HEK293 (cell line): ENCODE measurements at regions not wholly inside any gene's neighbourhood (a gene's known extent, or its start where the extent isn't known, plus 50 kb on each side); places are given as distances from the start of the nearest gene placed in this dataset.
A peak's percentile ranks its signal among the peaks of the same experiment; 100 is the strongest.

Source experiments
- CTCF ChIA-PET: fragments of 350-600 bp; formaldehyde crosslinking; extraction: SDS; loops from one replicate; lab custom pipeline; 2021; ENCODE audit warnings: antibody characterized with exemption; lab: Yijun Ruan, JAX
- POLR2A ChIA-PET: fragments of 300-600 bp; formaldehyde crosslinking; extraction: SDS; loops from one replicate; lab custom pipeline; 2020; ENCODE audit warnings: antibody characterized with exemption, inconsistent platforms; lab: Yijun Ruan, JAX
- H3K27ac ChIP-seq: fragments of 200-500 bp; sonication (Bioruptor generic); 2 replicates; pipeline ENCODE4 v1.5.1; 2014; ENCODE audit warnings: low read depth, low read length, control low read depth, inconsistent platforms; ENCODE audit errors: extremely low read depth
- H3K36me3 ChIP-seq, 2 experiments: fragments of 200-500 bp in 1 of 2; sonication (Bioruptor generic) in 1 of 2; 1 replicate in 1 of 2; 2 replicates in 1 of 2; pipeline ENCODE4 v1.5.1; 2014 to 2017; ENCODE audit warnings: inconsistent platforms in 2 of 2, low read length in 2 of 2; ENCODE audit not compliant: control insufficient read depth in 2 of 2, insufficient read depth in 1 of 2
- H3K4me1 ChIP-seq: fragments of 200-500 bp; sonication (Bioruptor generic); 2 replicates; pipeline ENCODE4 v1.5.1; 2014; ENCODE audit warnings: mild to moderate bottlenecking, low read length, inconsistent platforms; ENCODE audit not compliant: control insufficient read depth, insufficient read depth
- H3K4me3 ChIP-seq: 2 replicates; pipeline ENCODE4 v1.5.1; 2011; ENCODE audit warnings: low read depth, mild to moderate bottlenecking, control low read depth, low read length, moderate library complexity
- H3K9me3 ChIP-seq: fragments of 200-500 bp; sonication (Bioruptor generic); 2 replicates; pipeline ENCODE4 v1.5.1; 2014; ENCODE audit warnings: low read depth, low read length, inconsistent platforms; ENCODE audit not compliant: control insufficient read depth, insufficient read depth
- KLF1 ChIP-seq: fragments of 450-650 bp; formaldehyde crosslinking; IDR thresholded peaks from 2 replicates; pipeline ENCODE4 v1.5.1; 2016; ENCODE audit warnings: missing biosample characterization, missing genetic modification characterization
- MYNN ChIP-seq: fragments of 450-650 bp; formaldehyde crosslinking; IDR thresholded peaks from 2 replicates; pipeline ENCODE4 v1.5.1; 2016; ENCODE audit warnings: missing biosample characterization, missing genetic modification characterization, borderline replicate concordance
- REPIN1 ChIP-seq: fragments of 450-650 bp; formaldehyde crosslinking; IDR thresholded peaks from 2 replicates; pipeline ENCODE4 v1.5.1; 2017; ENCODE audit warnings: missing biosample characterization, missing genetic modification characterization, low read depth
- SCRT2 ChIP-seq: fragments of 450-650 bp; formaldehyde crosslinking; IDR thresholded peaks from 2 replicates; pipeline ENCODE4 v1.5.1; 2016; ENCODE audit warnings: missing biosample characterization, missing genetic modification characterization
- ZBTB20 ChIP-seq: fragments of 450-650 bp; formaldehyde crosslinking; IDR thresholded peaks from 2 replicates; pipeline ENCODE4 v1.5.1; 2016; ENCODE audit warnings: missing biosample characterization, missing genetic modification characterization
- ZNF16 ChIP-seq: fragments of 450-650 bp; formaldehyde crosslinking; IDR thresholded peaks from 2 replicates; pipeline ENCODE4 v1.5.1; 2016; ENCODE audit warnings: low read depth, missing biosample characterization, missing genetic modification characterization
- ZNF169 ChIP-seq: fragments of 450-650 bp; formaldehyde crosslinking; IDR thresholded peaks from 2 replicates; pipeline ENCODE4 v1.5.1; 2016; ENCODE audit warnings: missing biosample characterization, missing genetic modification characterization
- ZNF19 ChIP-seq: fragments of 450-650 bp; formaldehyde crosslinking; IDR thresholded peaks from 2 replicates; pipeline ENCODE4; 2016; ENCODE audit warnings: missing biosample characterization, missing genetic modification characterization, low read depth
- ZNF302 ChIP-seq: fragments of 450-650 bp; formaldehyde crosslinking; IDR thresholded peaks from 2 replicates; pipeline ENCODE4 v1.5.1; 2016; ENCODE audit warnings: missing biosample characterization, missing genetic modification characterization, low read depth
- ZNF335 ChIP-seq: fragments of 450-650 bp; formaldehyde crosslinking; conservative IDR thresholded peaks from 2 replicates; pipeline ENCODE4 v1.5.1; 2016; ENCODE audit warnings: missing biosample characterization, missing genetic modification characterization
- ZNF366 ChIP-seq: fragments of 450-650 bp; formaldehyde crosslinking; conservative IDR thresholded peaks from 2 replicates; pipeline ENCODE4 v1.5.1; 2016; ENCODE audit warnings: missing biosample characterization, missing genetic modification characterization
- ZNF391 ChIP-seq: fragments of 450-650 bp; formaldehyde crosslinking; IDR thresholded peaks from 2 replicates; pipeline ENCODE4 v1.5.1; 2016; ENCODE audit warnings: low read depth, missing biosample characterization, missing genetic modification characterization, borderline replicate concordance
- ZNF404 ChIP-seq: fragments of 450-650 bp; formaldehyde crosslinking; IDR thresholded peaks from 2 replicates; pipeline ENCODE4 v1.5.1; 2017; ENCODE audit warnings: missing biosample characterization, missing genetic modification characterization
- ZNF501 ChIP-seq: fragments of 450-650 bp; formaldehyde crosslinking; IDR thresholded peaks from 2 replicates; pipeline ENCODE4 v1.5.1; 2016; ENCODE audit warnings: missing biosample characterization, missing genetic modification characterization
- ZNF514 ChIP-seq: fragments of 450-650 bp; formaldehyde crosslinking; IDR thresholded peaks from 2 replicates; pipeline ENCODE4 v1.5.1; 2016; ENCODE audit warnings: missing biosample characterization, missing genetic modification characterization
- ZNF561 ChIP-seq: fragments of 450-650 bp; IDR thresholded peaks from 2 replicates; pipeline ENCODE4 v1.5.1; 2018; ENCODE audit warnings: missing biosample characterization, missing genetic modification characterization, borderline replicate concordance
- ZNF768 ChIP-seq: fragments of 450-650 bp; formaldehyde crosslinking; IDR thresholded peaks from 2 replicates; pipeline ENCODE4 v1.5.1; 2018; ENCODE audit warnings: missing biosample characterization, mild to moderate bottlenecking, missing genetic modification characterization
- TF ChIP-seq, protein P1 (sequence below): fragments of 450-650 bp; formaldehyde crosslinking; IDR thresholded peaks from 2 replicates; pipeline ENCODE4 v1.5.1; 2016; ENCODE audit warnings: missing biosample characterization, missing genetic modification characterization
- TF ChIP-seq, protein P2 (sequence below): fragments of 450-650 bp; formaldehyde crosslinking; conservative IDR thresholded peaks from 2 replicates; pipeline ENCODE4 v1.5.1; 2016; ENCODE audit warnings: low read depth, missing biosample characterization, missing genetic modification characterization
- TF ChIP-seq, protein P3 (sequence below): fragments of 450-650 bp; formaldehyde crosslinking; IDR thresholded peaks from 2 replicates; pipeline ENCODE4 v1.5.1; 2016; ENCODE audit warnings: missing biosample characterization, missing genetic modification characterization

DNA sequence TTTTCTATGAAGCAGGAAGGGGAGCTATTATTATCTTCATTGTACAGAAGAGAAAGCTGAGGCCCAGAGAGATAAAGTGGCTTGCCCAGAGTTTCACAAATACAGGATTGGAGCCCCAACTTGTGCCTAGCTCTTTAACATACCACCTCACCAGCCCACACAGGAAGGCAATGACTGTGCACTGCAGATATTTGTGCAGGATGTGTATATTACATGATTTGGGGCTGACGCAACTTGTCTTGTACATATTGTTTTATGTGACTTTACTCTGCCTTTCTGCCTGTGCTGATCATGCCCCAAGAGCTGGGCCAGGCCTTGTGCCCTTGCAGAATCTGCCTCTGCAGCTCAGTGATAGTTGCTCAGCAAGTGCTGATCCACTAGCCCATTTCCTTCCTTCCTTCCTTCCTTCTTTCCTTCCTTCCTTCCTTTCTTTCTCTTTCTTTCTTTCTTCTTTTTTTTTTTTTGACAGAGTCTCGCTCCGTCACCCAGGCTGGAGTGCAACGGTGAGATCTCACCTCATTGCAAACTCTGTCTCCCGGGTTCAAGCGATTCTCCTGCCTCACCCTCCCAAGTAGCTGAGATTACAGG is 106.6 kb upstream of the TBCA start:
- no peaks in the 10 kb centered on the region for H3K36me3 ChIP-seq
- H3K4me3 ChIP-seq, result no peak overlapping the region
- H3K4me1 ChIP-seq, result 0 out of 2 replicates have a peak, but pooled peaks cover 2% of the 10 kb centered on the region
- ChIA-PET POLR2A (no interaction called here), CTCF (no interaction called here)
- no peaks in the 10 kb centered on the region for H3K9me3 ChIP-seq
- TF ChIP-seq ZNF501 (tag by site-specific recombination) (no peak), ZNF366 (tag by site-specific recombination) (peak; percentile 51; the same call in 1 of the 2 replicates)
- no peak overlapping the region for H3K27ac ChIP-seq

DNA sequence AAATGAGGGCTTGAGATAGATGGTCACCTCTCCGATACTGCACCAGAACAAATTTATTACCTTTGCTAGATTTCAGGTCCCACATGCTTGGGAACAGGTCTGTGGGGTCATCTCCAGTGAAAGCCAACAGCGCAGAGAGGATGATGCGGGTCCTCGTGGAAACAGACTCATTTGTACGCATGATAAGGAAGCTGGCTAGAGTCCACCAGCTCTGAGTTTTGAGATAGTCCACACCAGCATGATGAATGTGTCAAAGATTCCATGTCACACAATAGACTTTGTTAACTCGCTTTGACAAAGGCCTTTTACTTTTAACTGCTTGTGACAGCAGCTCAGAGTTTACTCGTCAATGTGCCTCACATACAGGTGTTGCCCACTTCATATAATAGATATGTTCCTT is 105.4 kb upstream of the TBCA start:
- 0 out of 2 replicates have a peak, but pooled peaks cover 2% of the 10 kb centered on the region for H3K4me1 ChIP-seq
- POLR2A ChIA-PET, result no interaction called here
- CTCF ChIA-PET, result no interaction called here
- TF ChIP-seq, protein P1, sequence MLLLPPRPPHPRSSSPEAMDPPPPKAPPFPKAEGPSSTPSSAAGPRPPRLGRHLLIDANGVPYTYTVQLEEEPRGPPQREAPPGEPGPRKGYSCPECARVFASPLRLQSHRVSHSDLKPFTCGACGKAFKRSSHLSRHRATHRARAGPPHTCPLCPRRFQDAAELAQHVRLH (tag by site-specific recombination), result no peak
- TF ChIP-seq ZNF768 (tag by site-specific recombination) (no peak), ZNF404 (no peak), ZNF335 (no peak), ZNF391 (tag by site-specific recombination) (no peak), REPIN1 (tag by site-specific recombination) (no peak), KLF1 (tag by site-specific recombination) (no peak), ZNF16 (tag by site-specific recombination) (no peak), MYNN (tag by site-specific recombination) (no peak), ZNF169 (tag by site-specific recombination) (no peak), ZNF561 (no peak), ZNF302 (no peak), ZNF514 (tag by site-specific recombination) (no peak), ZBTB20 (no peak), ZNF19 (no peak), SCRT2 (no peak)
- TF ChIP-seq, protein P2, sequence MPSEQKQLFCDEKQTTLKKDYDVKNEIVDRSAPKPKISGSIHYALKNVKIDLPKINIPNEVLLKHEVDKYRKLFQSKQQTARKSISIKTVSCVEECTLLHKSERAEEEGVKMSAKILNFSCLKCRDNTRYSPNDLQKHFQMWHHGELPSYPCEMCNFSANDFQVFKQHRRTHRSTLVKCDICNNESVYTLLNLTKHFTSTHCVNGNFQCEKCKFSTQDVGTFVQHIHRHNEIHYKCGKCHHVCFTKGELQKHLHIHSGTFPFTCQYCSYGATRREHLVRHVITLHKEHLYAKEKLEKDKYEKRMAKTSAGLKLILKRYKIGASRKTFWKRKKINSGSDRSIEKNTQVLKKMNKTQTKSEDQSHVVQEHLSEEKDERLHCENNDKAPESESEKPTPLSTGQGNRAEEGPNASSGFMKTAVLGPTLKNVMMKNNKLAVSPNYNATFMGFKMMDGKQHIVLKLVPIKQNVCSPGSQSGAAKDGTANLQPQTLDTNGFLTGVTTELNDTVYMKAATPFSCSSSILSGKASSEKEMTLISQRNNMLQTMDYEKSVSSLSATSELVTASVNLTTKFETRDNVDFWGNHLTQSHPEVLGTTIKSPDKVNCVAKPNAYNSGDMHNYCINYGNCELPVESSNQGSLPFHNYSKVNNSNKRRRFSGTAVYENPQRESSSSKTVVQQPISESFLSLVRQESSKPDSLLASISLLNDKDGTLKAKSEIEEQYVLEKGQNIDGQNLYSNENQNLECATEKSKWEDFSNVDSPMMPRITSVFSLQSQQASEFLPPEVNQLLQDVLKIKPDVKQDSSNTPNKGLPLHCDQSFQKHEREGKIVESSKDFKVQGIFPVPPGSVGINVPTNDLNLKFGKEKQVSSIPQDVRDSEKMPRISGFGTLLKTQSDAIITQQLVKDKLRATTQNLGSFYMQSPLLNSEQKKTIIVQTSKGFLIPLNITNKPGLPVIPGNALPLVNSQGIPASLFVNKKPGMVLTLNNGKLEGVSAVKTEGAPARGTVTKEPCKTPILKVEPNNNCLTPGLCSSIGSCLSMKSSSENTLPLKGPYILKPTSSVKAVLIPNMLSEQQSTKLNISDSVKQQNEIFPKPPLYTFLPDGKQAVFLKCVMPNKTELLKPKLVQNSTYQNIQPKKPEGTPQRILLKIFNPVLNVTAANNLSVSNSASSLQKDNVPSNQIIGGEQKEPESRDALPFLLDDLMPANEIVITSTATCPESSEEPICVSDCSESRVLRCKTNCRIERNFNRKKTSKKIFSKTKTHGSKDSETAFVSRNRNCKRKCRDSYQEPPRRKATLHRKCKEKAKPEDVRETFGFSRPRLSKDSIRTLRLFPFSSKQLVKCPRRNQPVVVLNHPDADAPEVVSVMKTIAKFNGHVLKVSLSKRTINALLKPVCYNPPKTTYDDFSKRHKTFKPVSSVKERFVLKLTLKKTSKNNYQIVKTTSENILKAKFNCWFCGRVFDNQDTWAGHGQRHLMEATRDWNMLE (tag by site-specific recombination), result no peak
- TF ChIP-seq, protein P3, sequence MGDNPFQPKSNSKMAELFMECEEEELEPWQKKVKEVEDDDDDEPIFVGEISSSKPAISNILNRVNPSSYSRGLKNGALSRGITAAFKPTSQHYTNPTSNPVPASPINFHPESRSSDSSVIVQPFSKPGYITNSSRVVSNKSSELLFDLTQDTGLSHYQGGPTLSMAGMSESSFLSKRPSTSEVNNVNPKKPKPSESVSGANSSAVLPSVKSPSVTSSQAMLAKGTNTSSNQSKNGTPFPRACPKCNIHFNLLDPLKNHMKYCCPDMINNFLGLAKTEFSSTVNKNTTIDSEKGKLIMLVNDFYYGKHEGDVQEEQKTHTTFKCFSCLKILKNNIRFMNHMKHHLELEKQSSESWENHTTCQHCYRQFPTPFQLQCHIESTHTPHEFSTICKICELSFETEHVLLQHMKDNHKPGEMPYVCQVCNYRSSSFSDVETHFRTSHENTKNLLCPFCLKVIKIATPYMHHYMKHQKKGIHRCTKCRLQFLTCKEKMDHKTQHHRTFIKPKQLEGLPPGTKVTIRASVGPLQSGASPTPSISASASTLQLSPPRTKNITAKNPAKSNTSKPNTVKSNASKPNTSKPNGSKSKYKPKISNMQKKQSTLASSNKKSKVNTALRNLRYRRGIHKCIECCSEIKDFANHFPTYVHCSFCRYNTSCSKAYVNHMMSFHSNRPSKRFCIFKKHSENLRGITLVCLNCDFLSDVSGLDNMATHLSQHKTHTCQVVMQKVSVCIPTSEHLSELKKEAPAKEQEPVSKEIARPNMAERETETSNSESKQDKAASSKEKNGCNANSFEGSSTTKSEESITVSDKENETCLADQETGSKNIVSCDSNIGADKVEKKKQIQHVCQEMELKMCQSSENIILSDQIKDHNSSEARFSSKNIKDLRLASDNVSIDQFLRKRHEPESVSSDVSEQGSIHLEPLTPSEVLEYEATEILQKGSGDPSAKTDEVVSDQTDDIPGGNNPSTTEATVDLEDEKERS (tag by site-specific recombination), result no peak
- TF ChIP-seq, all 188 proteins: peak for 0
- Histone ChIP-seq H3K27ac (no peak overlapping the region), H3K36me3 (no peaks in the 10 kb centered on the region), H3K9me3 (no peaks in the 10 kb centered on the region), H3K4me3 (no peak overlapping the region)
